ENCODE measurements at regions not wholly inside any gene's neighbourhood (a gene's known extent, or its start where the extent isn't known, plus 50 kb on each side); places are given as distances from the start of the nearest gene placed in this dataset.

DNA sequence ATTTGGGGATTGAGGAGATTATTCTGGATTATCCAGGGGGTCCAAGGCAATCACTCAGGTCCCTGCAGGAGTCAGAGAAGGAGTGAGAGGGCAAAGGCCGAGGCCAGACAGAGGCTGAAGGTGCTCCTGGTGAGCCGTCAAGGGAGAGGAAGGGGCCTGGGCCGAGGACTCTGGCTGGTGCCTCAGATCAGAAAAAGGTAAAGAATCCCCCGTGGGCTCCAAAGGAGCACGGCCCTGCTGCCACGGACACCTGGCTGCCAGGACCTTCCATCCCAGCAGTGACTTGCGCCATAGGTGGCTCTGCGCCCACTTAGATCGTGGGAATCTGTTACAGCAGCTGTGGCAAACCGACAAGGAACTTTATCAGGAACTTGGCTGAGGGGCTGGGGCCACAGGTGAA is 374.8 kb upstream of the MYT1L start:
- TF ChIP-seq EZH2 (IDR thresholded peaks at IDR 0.05; ENCODE audit: borderline replicate concordance): no peak
- TF ChIP-seq, protein P1, sequence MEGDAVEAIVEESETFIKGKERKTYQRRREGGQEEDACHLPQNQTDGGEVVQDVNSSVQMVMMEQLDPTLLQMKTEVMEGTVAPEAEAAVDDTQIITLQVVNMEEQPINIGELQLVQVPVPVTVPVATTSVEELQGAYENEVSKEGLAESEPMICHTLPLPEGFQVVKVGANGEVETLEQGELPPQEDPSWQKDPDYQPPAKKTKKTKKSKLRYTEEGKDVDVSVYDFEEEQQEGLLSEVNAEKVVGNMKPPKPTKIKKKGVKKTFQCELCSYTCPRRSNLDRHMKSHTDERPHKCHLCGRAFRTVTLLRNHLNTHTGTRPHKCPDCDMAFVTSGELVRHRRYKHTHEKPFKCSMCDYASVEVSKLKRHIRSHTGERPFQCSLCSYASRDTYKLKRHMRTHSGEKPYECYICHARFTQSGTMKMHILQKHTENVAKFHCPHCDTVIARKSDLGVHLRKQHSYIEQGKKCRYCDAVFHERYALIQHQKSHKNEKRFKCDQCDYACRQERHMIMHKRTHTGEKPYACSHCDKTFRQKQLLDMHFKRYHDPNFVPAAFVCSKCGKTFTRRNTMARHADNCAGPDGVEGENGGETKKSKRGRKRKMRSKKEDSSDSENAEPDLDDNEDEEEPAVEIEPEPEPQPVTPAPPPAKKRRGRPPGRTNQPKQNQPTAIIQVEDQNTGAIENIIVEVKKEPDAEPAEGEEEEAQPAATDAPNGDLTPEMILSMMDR (IDR thresholded peaks at IDR 0.05; ENCODE audit: poor library complexity): no peak
- no peak for TF ChIP-seq EZH2phosphoT487 (IDR thresholded peaks at IDR 0.05; ENCODE audit: low read depth, severe bottlenecking, unreplicated experiment)
